ENCODE measurements at regions not wholly inside any gene's neighbourhood (a gene's known extent, or its start where the extent isn't known, plus 50 kb on each side); places are given as distances from the start of the nearest gene placed in this dataset.
A peak's percentile ranks its signal among the peaks of the same experiment; 100 is the strongest.

- Histone ChIP-seq H3K4me2 (ENCODE audit: insufficient read depth, insufficient read length, low read length) (peak overlapping the region; percentile 28), H3K4ac (ENCODE audit: low read depth, low read length) (no peak overlapping the region), H3K9ac (ENCODE audit: extremely low read depth, insufficient read length, low read length) (no peak overlapping the region), H3K79me2 (ENCODE audit: insufficient read depth, low read length) (no peaks in the 10 kb centered on the region), H2BK20ac (ENCODE audit: low read depth, low read length, poor library complexity, severe bottlenecking) (no peak overlapping the region), H2BK12ac (ENCODE audit: insufficient read length, low read depth, low read length) (no peak overlapping the region), H3K27ac (ENCODE audit: insufficient read length, low read depth, low read length) (no peak overlapping the region), H4K20me1 (ENCODE audit: control insufficient read depth, insufficient read depth, insufficient read length) (no peaks in the 10 kb centered on the region), H3T11ph (ENCODE audit: low read length) (no peak overlapping the region), H2AFZ (ENCODE audit: low read length) (no peak overlapping the region), H4K91ac (ENCODE audit: insufficient read length, low read depth, low read length) (no peak overlapping the region), H4K5ac (ENCODE audit: insufficient read length, low read depth, low read length) (no peak overlapping the region), H2BK120ac (ENCODE audit: low read depth, low read length, poor library complexity, severe bottlenecking) (no peak overlapping the region), H3K23ac (ENCODE audit: insufficient read length, low read depth, low read length) (no peak overlapping the region), H2BK5ac (ENCODE audit: insufficient read length, low read length) (no peak overlapping the region), H3K9me3 (ENCODE audit: control insufficient read depth, low read depth, low read length) (no peaks in the 10 kb centered on the region), H2BK15ac (ENCODE audit: low read depth, low read length) (no peak overlapping the region), H4K8ac (replicated peaks; ENCODE audit: insufficient read length, low read depth, low read length) (no peak overlapping the region), H3K27me3 (ENCODE audit: insufficient read depth, low read length) (no peaks in the 10 kb centered on the region), H2AK5ac (ENCODE audit: insufficient read length, low read length) (no peak overlapping the region), H3K56ac (ENCODE audit: insufficient read length, low read depth, low read length) (no peak overlapping the region), H3K79me1 (ENCODE audit: insufficient read depth, low read depth, low read length, poor library complexity, severe bottlenecking) (no peaks in the 10 kb centered on the region), H3K18ac (ENCODE audit: insufficient read length, low read depth, low read length) (no peak overlapping the region), H3K14ac (ENCODE audit: insufficient read depth, low read length) (no peak overlapping the region), H3K4me1 (ENCODE audit: insufficient read depth, low read length) (peaks cover 4% of the 10 kb centered on the region; the same call in 1 of the 2 replicates), H3K23me2 (ENCODE audit: insufficient read length, low read depth, low read length, poor library complexity, severe bottlenecking) (no peaks in the 10 kb centered on the region)
- Mint-ChIP-seq H3K36me3 (ENCODE audit: insufficient read depth in 1 of 3, low read depth in 3 of 3) (peaks cover 3 to 9% (median 8%) of the 10 kb centered on the region in 3 experiments; a peak in 4 of 7 replicates), H3K9me3 (peaks cover 8 to 9% of the 10 kb centered on the region in 2 experiments), H3K4me3 (no peak overlapping the region), H3K27me3 (ENCODE audit: low read depth) (peaks cover 5% of the 10 kb centered on the region), H3K27ac (0 out of 7 replicates have a peak overlapping the region, but pooled peaks of 1 of the 3 experiments have one; percentile 46), H3K4me1 (peaks cover 26 to 32% of the 10 kb centered on the region in 2 experiments)
- TF ChIP-seq CTCF (conservative IDR thresholded peaks at IDR 0.05) = no peak
- no peak for DNase-seq
- no CpG with 5 or more reads among the region's 7 CpGs for WGBS (ENCODE audit: extremely low coverage, insufficient read length, low lambda C conversion rate)
These were observed 54.1 kb upstream of the FYN start for GRCh38 chr6:111927321-111927720.

Data from H9 (cell line).